ENCODE measurements at regions not wholly inside any gene's neighbourhood (a gene's known extent, or its start where the extent isn't known, plus 50 kb on each side); places are given as distances from the start of the nearest gene placed in this dataset.
"Not testable (repeated sequence)": the region's sequence is repeated elsewhere in the genome, so short reads cannot be mapped to it uniquely, and the experiment has no call there.

DNA sequence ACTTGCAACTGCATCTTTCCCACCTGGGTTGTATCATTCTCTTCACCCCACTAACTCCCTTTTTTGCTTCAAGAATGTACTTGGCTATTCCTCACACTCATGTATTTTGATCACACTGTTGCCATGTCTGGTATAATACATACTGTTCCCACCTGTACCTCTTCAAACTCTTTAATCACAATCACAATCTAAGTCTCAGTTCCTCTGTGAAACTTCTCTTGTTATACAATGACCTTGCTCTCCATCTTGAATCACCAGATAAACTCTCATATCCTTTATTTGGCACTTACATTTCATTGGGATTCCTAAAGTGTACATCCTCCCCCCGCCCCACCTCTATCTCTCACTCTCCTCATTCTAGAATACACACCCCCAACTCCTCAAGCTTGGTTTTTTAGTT, 516.0 kb upstream of the CHORDC1 start:
- DNase-seq = no peak

DNA sequence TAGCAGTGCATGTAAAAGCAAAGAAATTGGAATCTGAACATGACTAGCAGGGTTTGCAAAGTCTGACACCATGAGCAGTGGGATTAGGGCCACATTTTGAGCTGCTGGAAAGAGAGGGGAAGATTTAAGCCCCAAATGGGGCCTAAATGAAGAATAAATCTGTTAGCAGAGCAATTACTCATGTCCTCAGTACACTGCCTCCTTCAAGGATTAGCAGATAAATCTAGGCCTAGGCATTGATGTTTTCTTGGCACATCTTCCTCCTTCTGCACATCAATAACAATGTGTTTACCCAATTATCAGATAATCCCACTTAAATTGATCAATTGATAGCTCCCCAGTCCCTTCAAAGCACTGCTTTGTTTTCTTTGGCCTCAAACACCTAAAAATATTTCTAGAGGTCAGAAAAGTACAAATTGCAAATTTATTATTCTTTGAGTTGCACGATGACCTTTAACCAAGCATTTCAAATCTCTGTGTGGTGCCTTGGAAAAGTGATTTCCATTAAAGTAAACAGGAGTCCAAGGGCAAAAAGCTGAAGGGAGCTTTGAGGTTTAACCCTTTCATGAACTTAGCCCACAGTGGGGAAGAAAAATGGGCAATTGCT, 514.7 kb upstream of the CHORDC1 start:
- no peak for DNase-seq

DNA sequence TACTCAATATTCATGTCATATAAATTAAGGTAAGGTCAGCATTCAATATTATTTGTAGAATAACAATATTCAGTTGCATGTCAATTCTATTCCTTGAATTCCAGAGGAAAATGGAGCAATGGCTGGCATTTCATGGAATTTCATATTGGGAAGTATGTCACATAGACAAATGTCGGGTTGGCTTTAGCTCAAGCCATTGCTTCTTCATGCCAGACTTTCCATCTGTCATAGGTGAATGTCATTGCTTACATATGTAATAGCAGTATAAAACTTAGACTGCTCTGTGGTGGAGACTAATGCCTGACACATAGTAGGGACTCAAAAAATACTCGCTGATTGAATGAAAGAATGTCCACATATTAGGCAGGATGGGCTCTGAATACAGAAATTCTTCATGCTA, 509.6 kb upstream of the CHORDC1 start:
- no peak for DNase-seq

DNA sequence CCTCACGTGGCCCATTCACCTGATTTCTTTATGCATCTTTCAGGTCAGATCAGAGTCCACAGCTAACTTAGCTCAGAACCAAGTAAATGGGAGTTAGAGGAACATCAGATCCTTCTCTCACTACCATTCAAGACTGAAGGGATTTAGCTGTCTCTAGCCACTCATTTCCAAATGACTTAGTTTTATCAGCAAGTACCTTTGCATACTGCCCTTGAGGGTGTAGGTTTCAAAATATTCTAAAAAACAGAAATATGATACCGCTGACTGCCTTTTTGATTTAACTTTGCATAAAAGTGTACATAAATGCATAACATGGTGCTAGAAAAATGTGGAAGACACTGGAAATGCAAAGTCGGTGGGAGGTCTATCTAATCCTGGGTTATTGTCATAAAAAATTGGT, 500.6 kb upstream of the CHORDC1 start:
- DNase-seq = no peak

DNA sequence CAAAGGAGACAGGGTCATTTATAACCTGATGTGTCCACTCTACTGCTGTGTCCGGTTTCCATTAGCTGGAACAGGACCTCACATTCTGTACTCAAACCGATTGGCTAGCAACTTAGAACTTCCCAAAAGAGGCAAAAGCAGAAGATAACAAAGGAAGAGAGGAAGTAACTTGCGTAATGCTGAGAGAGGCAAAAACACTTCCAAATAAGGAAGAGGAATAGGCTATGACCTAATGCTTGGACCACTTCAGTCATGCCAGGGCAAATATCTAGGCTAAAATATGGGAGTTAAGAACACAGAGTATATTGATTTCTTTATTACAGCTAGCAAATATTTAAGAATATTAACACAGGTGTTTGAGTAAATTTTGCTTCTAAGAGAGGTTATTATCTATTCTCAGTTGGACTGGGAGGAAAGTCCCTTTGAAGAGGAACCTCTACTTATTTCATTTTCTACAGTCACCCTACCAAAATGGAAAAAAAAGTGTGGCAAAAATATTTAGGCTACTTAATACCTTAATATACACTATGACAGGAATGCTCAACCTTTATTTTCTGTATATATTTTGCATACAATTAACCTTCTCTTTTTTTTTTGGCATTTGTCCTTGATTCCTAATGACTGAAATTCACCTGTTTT, 499.8 kb upstream of the CHORDC1 start:
- no peak for DNase-seq

DNA sequence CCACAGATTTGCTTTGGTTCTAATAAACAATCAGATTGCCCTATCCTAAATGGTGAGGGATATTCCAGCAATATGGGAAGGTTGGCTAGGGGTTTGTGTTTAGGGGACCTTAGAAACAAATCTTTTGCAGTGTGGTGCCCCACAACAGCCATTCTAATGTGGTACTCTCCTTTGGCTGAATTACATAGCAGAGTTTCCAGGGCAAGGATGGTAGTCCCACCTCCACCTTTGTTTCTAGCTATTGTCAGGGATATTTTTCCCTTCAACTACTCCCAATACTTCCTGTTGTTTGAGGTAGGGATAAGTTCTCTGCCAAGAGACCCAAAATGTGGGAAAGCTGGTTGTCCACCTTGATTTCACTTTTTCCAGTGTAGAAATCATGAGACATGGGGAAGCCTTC, 494.7 kb upstream of the CHORDC1 start:
- no peak for DNase-seq

DNA sequence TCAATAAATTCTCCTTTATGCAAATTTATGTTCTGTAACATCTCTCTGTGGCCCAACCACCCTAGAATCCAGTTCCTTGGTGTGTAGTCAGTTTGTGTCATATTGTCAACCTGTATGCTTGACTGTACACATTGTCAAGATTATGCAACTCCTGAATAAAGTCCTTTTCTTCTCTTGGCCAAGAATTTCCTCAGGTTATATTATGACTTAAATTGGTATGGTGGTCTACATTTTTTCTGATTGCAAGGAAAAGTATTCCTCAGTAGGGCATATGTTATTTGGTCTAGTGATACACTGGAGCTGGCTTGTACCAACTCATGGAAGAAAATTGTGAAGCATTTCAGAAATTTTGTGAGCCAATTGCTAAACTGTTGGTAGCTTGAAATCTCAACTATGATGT, 482.8 kb upstream of the CHORDC1 start:
- no peak for DNase-seq

DNA sequence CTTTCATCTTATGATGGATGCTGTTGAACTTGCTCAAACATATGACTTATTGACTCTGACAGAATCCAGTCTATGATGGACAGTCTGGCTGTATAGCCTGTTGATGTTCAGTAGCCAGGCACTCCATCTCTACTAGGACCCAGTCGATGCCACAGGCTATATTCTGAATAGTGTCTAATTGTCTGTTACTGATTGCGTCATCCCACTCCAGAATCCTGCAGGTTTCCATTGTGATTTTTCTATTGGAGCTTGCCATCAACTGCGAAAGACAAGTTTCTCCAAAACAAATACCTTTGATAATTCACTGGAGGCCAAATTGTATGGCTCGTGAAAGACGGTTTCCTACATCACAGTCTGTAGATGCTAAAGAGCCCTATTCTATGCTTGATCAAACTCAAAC, 481.7 kb upstream of the CHORDC1 start:
- DNase-seq = no peak

DNA sequence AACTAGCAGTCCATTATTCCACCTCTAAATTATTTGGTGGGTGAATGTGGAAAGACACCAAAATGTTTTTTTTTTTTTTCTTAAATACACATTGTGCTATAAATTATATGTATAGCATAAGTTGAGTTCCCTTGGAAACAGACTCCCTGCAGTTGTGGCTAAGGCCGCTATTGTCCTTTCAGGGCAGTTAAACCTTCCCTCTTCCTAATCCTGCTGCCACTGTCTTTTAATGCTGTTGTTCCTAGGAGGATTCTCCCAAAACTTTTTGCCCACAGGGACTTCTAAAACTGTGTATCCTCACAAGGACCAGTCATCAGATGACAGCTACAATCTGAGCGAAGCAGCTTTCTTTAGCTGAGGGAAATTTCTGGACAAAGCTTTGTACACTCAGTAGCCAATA, 478.9 kb upstream of the CHORDC1 start:
- no peak for DNase-seq

DNA sequence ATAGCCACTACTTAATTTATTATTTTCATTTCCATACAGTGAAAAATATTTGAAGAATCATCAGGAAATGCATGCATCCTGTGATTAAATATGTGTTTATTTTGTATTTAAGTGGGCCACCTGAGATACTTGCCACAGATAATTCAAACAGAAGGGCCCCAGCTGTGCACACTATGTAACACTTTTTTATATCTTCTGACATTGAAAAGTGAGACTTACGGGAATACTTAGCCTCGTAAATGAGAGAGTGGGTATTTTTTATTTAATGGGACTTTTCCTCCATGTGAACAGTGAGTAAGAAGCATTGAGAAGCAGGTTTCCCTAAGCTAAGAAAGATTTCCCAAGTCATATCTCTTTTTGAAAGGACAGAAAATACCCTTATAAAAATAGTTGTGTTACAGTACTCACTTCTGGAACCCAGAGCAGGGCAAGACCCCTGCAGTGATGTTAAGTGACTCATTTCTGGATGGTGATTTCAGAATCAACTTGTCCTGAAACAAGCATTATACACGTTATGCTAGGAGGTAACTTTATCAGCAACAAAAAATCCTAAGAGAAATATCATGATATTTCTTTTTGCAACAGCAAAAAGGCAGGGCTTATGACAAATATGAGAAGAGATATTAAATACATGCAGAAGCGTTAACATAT, 478.1 kb upstream of the CHORDC1 start:
- no peak for DNase-seq

DNA sequence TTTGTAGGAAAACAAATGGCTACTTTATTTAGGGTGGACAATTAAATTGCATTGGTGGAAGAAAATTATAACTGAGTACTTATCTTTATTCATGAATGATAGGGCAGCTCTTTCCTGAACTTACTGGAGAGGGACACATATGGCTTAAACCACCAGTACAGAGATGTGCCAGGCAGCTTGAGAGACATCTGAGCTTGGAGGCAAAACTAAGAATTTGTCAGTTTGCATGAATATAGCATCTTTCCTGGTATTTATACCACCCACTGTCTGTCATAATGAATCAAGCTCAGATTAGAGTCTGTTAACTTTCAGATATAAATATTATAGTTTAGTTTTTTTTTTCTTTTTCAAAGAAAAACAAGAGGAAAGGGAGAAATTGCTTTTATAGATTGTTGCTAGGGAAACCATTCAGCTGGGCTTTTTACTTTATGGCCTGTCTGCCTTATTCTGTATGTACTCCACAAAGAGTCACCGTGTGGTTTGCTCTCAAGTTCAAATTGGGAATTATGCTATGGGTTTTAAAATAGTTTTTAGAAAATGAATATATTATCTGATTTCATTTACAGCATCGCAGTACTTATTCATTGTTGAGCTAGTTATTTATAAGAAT, 477.0 kb upstream of the CHORDC1 start:
- DNase-seq = no peak

DNA sequence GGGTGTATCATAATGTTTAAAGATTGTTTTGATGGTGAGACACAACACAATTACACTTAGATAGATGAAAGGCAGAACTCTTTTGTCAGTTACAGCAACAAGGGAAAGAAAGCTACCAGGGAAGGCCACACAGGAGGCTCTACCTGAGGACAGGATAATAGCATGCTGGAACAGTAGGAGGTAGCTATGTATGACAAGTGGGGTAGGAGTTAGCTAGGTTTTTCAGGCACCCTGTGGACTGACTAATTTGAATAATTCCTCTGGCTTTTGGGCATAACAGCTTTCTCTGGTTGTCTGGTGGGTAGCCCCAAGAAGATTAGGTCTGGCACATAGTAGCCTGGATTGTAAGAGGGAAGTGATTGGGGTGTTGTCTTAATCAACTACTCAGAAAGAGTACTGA, 475.4 kb upstream of the CHORDC1 start:
- no peak for DNase-seq

DNA sequence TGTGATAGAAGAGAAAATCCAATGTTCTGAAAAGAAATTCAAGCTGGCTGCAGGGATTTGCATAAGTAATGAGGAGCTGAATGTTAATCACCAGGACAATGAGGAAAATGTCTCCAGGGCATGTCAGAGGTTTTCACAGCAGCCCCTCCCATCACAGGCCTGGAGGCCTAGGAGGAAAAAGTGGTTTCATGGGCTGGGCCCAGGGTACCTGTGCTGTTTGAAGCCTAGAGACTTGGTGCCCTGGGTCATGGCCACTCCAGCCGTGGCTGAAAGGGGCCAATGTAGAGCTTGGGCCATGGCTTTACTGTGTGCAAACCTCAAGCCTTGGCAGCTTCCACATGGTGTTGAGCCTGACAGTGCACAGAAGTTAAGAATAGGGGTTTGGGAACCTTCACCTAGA, 452.6 kb upstream of the CHORDC1 start:
- not testable (repeated sequence) for DNase-seq

DNA sequence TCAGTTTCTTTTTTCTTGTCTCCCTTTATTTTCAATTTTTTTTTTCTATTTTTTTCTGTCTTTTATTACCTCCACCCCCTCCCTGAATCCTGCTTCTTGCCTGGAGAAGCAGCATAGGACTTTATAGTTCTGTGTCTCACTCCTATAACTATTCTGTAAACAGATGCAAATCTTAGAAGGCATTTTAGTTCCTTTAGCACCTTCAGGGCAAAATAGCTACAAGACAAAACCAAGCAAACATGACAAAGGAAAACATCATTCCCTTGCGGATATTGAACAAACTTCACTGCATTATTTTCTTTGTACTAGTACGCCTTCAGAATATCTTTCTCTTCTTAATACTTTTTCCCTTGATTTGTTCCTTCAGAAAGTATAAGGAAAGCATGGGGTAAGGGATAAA, 446.2 kb upstream of the CHORDC1 start:
- DNase-seq = no peak

DNA sequence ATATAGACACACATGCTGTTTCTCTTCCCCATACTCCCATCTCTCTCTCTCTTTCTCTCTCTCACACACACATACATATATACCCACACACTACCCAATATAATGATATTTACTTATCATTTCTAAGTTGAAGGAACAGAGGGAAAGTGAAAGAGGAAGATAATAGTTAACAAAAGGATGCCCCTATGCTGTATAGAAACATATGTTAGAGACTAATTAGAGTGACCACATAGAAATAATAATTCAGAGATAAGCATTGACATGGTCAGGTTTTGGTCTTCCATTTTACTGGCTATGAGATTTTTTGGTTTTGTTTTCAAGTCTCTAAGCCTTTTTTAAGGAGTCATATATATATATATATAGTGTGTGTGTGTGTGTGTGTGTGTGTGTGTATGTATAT, 445.7 kb upstream of the CHORDC1 start:
- no peak for DNase-seq

DNA sequence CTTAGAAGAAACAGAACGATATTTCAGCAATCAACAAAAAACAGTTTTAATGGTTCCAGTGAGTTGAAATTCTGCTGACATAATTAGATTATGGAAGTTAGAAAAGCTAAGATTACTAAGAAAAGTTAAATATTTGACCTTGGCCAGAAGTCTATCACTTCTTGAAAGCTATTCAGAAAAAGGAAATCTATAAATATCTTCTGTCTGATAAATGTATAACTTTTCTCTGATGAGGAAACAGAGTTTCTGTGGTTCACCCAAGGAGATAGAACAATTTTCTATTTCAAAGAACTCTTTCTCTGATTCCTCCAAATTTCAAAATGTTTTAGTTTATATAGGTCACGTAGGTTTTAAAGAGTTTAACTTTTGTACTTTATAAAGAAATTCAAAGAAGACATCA, 438.4 kb upstream of the CHORDC1 start:
- DNase-seq = no peak

DNA sequence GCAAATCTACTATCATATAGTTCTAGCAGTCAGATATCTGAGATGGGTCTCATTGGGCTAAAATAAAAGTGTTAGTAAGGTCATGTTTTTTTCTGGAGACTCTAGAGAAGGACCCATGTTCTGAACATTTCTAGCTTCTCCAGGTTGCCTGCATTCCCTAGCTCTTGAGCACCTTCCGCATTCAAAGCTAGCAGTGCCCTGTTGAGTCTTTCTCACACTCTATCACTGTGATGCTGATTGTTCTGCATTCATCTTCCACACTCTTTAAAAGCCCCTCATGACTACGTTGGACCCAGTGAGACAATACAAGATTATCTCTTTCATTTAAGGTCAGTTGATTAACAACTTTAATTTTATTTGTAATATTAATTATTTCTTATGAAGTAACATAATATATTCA, 433.3 kb upstream of the CHORDC1 start:
- DNase-seq = no peak

DNA sequence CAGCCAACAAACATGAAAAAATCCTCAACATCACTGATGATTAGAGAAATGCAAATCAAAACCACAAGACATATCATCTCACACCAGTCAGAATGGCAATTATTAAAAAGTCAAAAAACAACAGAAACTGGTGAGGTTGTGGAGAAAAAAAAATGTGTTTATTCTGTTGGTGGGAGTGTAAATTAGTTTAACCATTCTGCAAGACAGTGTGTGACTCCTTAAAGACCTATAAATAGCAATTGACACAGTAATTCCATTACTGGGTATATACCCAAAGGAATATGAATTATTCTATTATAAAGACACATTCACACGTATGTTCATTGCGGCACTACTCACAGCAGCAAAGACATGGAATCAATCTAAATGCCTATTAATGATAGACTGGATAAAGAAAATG, 427.3 kb upstream of the CHORDC1 start:
- DNase-seq = no peak

DNA sequence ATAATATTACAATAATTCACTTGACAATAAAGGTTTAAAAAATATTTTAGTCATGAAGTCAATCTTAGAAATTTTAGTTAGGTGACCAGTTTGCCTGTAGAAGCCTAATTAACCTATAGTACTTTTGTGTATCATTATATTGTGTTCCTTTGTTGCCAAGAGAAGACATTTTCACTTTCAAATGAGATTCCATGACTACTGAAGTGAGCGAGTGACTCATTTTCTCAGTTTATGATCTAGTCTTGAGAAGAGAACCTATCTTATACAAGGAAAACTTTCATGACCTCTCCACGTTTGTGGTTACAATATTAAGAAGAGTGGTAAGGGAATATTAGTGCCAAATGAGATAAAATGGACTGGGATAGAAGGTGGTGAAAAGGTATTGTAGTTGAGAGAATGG, 423.9 kb upstream of the CHORDC1 start:
- no peak for DNase-seq

DNA sequence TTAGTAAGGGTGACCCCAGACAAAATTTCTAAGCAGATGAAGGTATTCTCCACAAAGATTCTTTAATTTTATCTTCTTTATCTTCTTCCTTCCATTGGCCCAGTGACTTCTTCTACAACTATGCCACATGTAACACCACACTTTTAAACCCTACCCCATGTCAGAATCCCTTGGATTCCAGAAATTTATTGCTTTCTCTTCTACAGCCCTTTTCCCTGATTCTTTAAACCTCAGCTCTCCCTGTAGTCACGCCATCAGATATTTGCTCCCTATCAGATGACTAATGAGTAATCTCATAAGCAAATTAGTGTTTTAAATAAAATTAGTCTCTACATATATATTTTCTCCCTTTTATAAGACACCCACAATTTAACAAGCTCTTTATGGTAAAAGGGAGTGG, 423.4 kb upstream of the CHORDC1 start:
- no peak for DNase-seq

DNA sequence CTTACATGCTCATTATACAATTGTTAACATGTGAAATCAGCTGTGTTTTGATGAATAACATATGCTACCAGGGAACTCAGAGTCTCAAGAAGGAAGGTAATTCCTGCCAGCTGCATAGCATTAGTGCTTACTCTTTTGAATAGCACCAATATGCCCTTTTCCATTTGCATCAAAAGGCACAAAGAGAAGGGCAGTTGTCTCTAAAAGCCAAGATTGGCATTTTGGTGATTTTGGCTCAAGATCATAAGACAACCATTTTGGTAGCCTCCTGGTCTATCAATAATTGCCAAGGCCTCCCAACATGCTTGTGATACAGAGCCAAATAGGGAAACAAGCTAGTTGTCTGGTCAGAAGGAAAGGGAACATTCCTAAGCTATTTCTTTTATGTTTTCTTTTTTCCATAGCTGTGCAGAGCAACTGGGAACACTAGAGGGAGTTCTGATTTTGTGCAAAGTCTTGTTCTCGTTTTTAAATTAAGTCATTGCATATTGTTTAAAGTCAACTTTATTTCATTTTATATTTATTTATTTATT, 416.7 kb upstream of the CHORDC1 start:
- peak; percentile 19 for DNase-seq

DNA sequence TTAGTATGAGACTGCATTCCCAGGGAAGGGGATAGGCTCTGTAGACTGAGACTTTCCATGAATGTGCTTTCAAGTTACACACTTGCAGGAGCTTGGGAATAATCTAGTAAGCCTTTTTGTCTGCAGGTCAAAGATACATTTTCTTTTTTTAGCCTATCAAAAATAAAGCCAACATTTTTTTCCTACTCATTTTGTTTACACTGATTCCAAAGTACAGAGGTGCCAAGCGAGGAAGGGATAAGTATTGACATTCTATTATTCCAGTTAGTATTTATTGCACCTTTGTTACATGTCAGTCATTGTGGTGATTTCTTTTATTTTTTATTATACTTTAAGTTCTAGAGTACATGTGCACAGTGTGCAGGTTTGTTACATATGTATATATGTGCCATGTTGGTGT, 413.0 kb upstream of the CHORDC1 start:
- DNase-seq = no peak

DNA sequence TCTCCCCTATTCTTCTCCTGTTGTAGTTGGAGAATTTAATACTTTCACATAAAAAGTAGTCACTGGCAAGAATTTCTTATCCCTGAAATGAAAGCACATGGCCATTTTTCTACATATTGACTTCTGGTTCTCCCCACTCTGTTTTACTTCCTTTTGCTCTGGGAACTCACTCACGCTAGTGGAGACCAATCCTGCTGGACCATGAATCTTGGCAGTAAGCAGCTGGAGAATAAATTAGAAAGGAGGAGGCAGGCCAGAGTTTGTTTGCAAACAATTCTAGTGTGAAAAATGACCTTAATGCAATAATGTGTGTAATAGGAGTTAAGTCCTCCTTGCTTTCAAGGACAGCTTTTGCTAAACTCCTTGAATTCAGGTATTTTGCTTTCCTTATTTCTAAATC, 412.3 kb upstream of the CHORDC1 start:
- no peak for DNase-seq

DNA sequence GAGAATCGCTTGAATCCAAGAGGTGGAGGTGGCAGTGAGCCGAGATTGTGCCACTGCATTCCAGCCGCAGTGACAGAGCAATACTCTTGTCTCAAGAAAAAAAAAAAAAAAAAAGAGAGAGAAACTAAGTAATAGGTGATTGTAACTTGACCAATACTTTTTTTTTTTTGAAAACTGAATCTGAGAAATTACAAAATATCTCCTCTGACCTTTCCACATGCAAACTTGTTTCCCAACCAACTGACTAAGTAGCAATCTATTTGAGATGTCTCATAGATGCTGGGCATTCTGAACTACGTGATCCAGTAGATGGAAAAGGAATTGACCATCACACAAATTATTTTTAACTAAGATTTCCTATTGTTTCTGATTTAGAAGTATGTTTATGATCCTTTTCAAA, 407.3 kb upstream of the CHORDC1 start:
- DNase-seq = no peak

Measured in hindlimb muscle (tissue), 1 donor.